B cell (primary cell): ENCODE measurements at regions not wholly inside any gene's neighbourhood (a gene's known extent, or its start where the extent isn't known, plus 50 kb on each side); places are given as distances from the start of the nearest gene placed in this dataset.

Source experiments
- ATAC-seq: fragments of 200-7000 bp; cut with Tn5 transposase; one replicate; pipeline ENCODE4 v1.10.0; 2021; ENCODE audit warnings: low read depth, mild to moderate bottlenecking, moderate number of reproducible peaks, moderate library complexity
- CTCF ChIA-PET: fragments of 350-600 bp; sonication (Branson Sonifier 250); formaldehyde crosslinking; loops from one replicate; lab custom pipeline; 2021; ENCODE audit warnings: antibody characterized with exemption, inconsistent platforms; lab: Charles Lee
- POLR2A ChIA-PET: fragments of 350-600 bp; sonication (Branson Sonifier 250); formaldehyde crosslinking; loops from one replicate; lab custom pipeline; 2021; ENCODE audit warnings: antibody characterized with exemption; lab: Charles Lee
- DNase-seq: peaks from one replicate; pipeline ENCODE4 v3.0.0; 2013
- H2AFZ ChIP-seq: 2 replicates; pipeline ENCODE4 v1.6.1; 2012; ENCODE audit warnings: mild to moderate bottlenecking, low read depth, low read length; ENCODE audit not compliant: insufficient read depth, poor library complexity, severe bottlenecking
- H3K27ac ChIP-seq, 2 donors: 1 replicate in 1 of 2; 2 replicates in 1 of 2; pipeline ENCODE4 v1.5.1; 2012 to 2013; ENCODE audit warnings: low read length in 2 of 2, mild to moderate bottlenecking in 2 of 2, moderate library complexity in 1 of 2
- H3K27me3 ChIP-seq, 4 experiments: fragments of 200-600 bp in 1 of 4; sonication (generic) in 1 of 4; replicated peaks in 1 of 4; 1 replicate in 2 of 4; 2 replicates in 2 of 4; pipeline versions ENCODE4 v1.6.1 to v1.7.0; 2013 to 2016; ENCODE audit warnings: low read length in 3 of 4, mild to moderate bottlenecking in 2 of 4, mixed read lengths in 1 of 4, moderate library complexity in 1 of 4; ENCODE audit not compliant: insufficient read depth in 4 of 4, control insufficient read depth in 3 of 4; ENCODE audit errors: control extremely low read depth in 1 of 4
- H3K36me3 ChIP-seq, 2 experiments: replicated peaks in 1 of 2; 1 replicate in 1 of 2; 2 replicates in 1 of 2; pipeline versions ENCODE4 v1.6.1 to v1.7.1; 2013; ENCODE audit warnings: low read length in 1 of 2; ENCODE audit not compliant: insufficient read depth in 2 of 2, control insufficient read depth in 1 of 2; ENCODE audit errors: control extremely low read depth in 1 of 2, extremely low read depth in 1 of 2
- H3K4me1 ChIP-seq, 2 donors: fragments of 200-600 bp in 1 of 2; sonication (generic) in 1 of 2; 1 replicate in 1 of 2; 2 replicates in 1 of 2; pipeline versions ENCODE4 v1.5.1 to v1.6.1; 2013 to 2017; ENCODE audit warnings: low read length in 2 of 2; ENCODE audit not compliant: control insufficient read depth in 2 of 2, insufficient read depth in 2 of 2
- H3K4me2 ChIP-seq: replicated peaks from 2 replicates; pipeline ENCODE3; 2012; ENCODE audit warnings: mild to moderate bottlenecking, low read depth, low read length; ENCODE audit not compliant: poor library complexity, severe bottlenecking
- H3K4me3 ChIP-seq, 5 experiments: fragments of 200-600 bp in 1 of 5; sonication (generic) in 1 of 5; 1 replicate in 3 of 5; 2 replicates in 2 of 5; pipeline versions ENCODE4 v1.5.1 to v1.7.0; 2011 to 2016; ENCODE audit warnings: low read length in 4 of 5, mild to moderate bottlenecking in 4 of 5, low read depth in 2 of 5, control low read depth in 1 of 5, moderate library complexity in 1 of 5; ENCODE audit not compliant: insufficient read depth in 1 of 5; ENCODE audit errors: control extremely low read depth in 1 of 5, extremely low read depth in 1 of 5
- H3K79me2 ChIP-seq: fragments of 200-600 bp; sonication (generic); one replicate; pipeline ENCODE4 v1.6.0; 2016; ENCODE audit warnings: low read length; ENCODE audit not compliant: control insufficient read depth, insufficient read depth
- H3K9ac ChIP-seq: fragments of 200-600 bp; sonication (generic); 2 replicates; pipeline ENCODE4 v1.6.1; 2017; ENCODE audit warnings: mild to moderate bottlenecking, low read length, moderate library complexity
- H3K9me3 ChIP-seq, 3 donors: one replicate each; pipeline versions ENCODE4 v1.6.1 to v1.7.1; 2013; ENCODE audit warnings: low read length in 2 of 3; ENCODE audit not compliant: control insufficient read depth in 2 of 3, insufficient read depth in 1 of 3; ENCODE audit errors: control extremely low read depth in 1 of 3
- H4K20me1 ChIP-seq: 2 replicates; pipeline ENCODE4 v1.6.0; 2012; ENCODE audit warnings: mild to moderate bottlenecking, low read length; ENCODE audit not compliant: insufficient read depth, control insufficient read depth, poor library complexity, severe bottlenecking
- H3K27ac Mint-ChIP-seq: one replicate; pipeline ENCODE4 v1.8.0; 2021; ENCODE audit warnings: mixed read lengths
- H3K27me3 Mint-ChIP-seq: one replicate; pipeline ENCODE4 v1.8.0; 2021; ENCODE audit warnings: mixed read lengths
- H3K4me1 Mint-ChIP-seq: one replicate; pipeline ENCODE4 v1.8.0; 2021; ENCODE audit warnings: mixed read lengths
- H3K4me3 Mint-ChIP-seq: one replicate; pipeline ENCODE4 v1.8.0; 2021; ENCODE audit warnings: mixed read lengths
- H3K9me3 Mint-ChIP-seq: one replicate; pipeline ENCODE4 v1.8.0; 2022; ENCODE audit warnings: mixed read lengths; ENCODE audit not compliant: insufficient read depth
- CTCF ChIP-seq: fragments of 200-600 bp; IDR thresholded peaks from one replicate; pipeline ENCODE4 v1.8.0; 2022; ENCODE audit warnings: antibody characterized with exemption, mild to moderate bottlenecking
- EZH2 ChIP-seq: IDR thresholded peaks from 2 replicates; pipeline ENCODE4 v1.6.1; 2012; ENCODE audit warnings: borderline replicate concordance, low read depth, mild to moderate bottlenecking, moderate library complexity, low read length; ENCODE audit not compliant: insufficient read depth, poor library complexity, severe bottlenecking
- WGBS: methylation state at CpG from one replicate; pipeline ENCODE4 v1.1.5; 2013; ENCODE audit warnings: missing lambda C conversion rate; ENCODE audit not compliant: insufficient coverage; 5-methylcytosine and 5-hydroxymethylcytosine counted together
- intact Hi-C: fragments of 100-400 bp; cut with micrococcal nuclease; formaldehyde crosslinking; loops from one replicate; pipeline ENCODE4 v1.10.0; 2022

GRCh38 chr10:8829592-8829991, 775.1 kb downstream of the GATA3 start:
- no peak overlapping the region for H3K27ac ChIP-seq
- intact Hi-C loops: no loop called here
- WGBS: no CpG with 5 or more reads among the region's 2 CpGs

GRCh38 chr10:8830048-8830447, 775.6 kb downstream of the GATA3 start:
- Histone ChIP-seq H3K4me2 (no peak overlapping the region), H3K9ac (no peak overlapping the region), H3K4me3 (no peak overlapping the region), H3K27me3 (no peaks in the 10 kb centered on the region), H4K20me1 (no peaks in the 10 kb centered on the region), H3K27ac (no peak overlapping the region), H3K36me3 (no peaks in the 10 kb centered on the region), H3K9me3 (no peaks in the 10 kb centered on the region), H2AFZ (no peak overlapping the region), H3K4me1 (no peaks in the 10 kb centered on the region), H3K79me2 (no peaks in the 10 kb centered on the region)
- Mint-ChIP-seq H3K4me3 (no peak overlapping the region), H3K27me3 (no peaks in the 10 kb centered on the region), H3K4me1 (no peaks in the 10 kb centered on the region), H3K9me3 (no peaks in the 10 kb centered on the region), H3K27ac (no peak overlapping the region)
- ATAC-seq (no peak), DNase-seq (no peak)
- TF ChIP-seq CTCF: no peak
- no peak for TF ChIP-seq EZH2
- POLR2A ChIA-PET: no interaction called here
- WGBS: 60% methylated on average over 1 of the region's 3 CpGs
- CTCF ChIA-PET: no interaction called here
- intact Hi-C loops: no loop called here

More at GRCh38 chr10:8829592-8829991, 775.1 kb downstream of the GATA3 start:
- ChIA-PET POLR2A (no interaction called here), CTCF (no interaction called here)
- Histone ChIP-seq H4K20me1 (no peaks in the 10 kb centered on the region), H2AFZ (no peak overlapping the region), H3K9me3 (no peaks in the 10 kb centered on the region), H3K4me2 (no peak overlapping the region), H3K9ac (no peak overlapping the region), H3K27me3 (no peaks in the 10 kb centered on the region), H3K36me3 (no peaks in the 10 kb centered on the region), H3K4me3 (no peak overlapping the region), H3K4me1 (no peaks in the 10 kb centered on the region), H3K79me2 (no peaks in the 10 kb centered on the region)
- Mint-ChIP-seq H3K9me3 (no peaks in the 10 kb centered on the region), H3K27me3 (no peaks in the 10 kb centered on the region), H3K27ac (no peak overlapping the region), H3K4me1 (no peaks in the 10 kb centered on the region), H3K4me3 (no peak overlapping the region)
- ATAC-seq (no peak), DNase-seq (no peak)
- TF ChIP-seq CTCF (no peak), EZH2 (no peak)
